GM23248 (cell line): ENCODE measurements at regions not wholly inside any gene's neighbourhood (a gene's known extent, or its start where the extent isn't known, plus 50 kb on each side); places are given as distances from the start of the nearest gene placed in this dataset.
"Not testable (repeated sequence)": the region's sequence is repeated elsewhere in the genome, so short reads cannot be mapped to it uniquely, and the experiment has no call there.

Experiments used
- DNase-seq: peaks from one replicate; pipeline ENCODE4 v3.0.0-alpha.2; 2015
- H2AFZ ChIP-seq: fragments of 200-600 bp; sonication (generic); 2 replicates; pipeline ENCODE4 v1.6.1; 2016; ENCODE audit warnings: antibody characterized with exemption
- H3F3A ChIP-seq: fragments of 200-600 bp; sonication (generic); 2 replicates; pipeline ENCODE4 v1.6.1; 2016; ENCODE audit warnings: mild to moderate bottlenecking, antibody characterized with exemption, mixed run types; ENCODE audit not compliant: insufficient read depth
- H3K27ac ChIP-seq: fragments of 200-600 bp; sonication (generic); 2 replicates; pipeline ENCODE4 v1.5.1; 2016; ENCODE audit warnings: mild to moderate bottlenecking
- H3K27me3 ChIP-seq: fragments of 200-600 bp; sonication (generic); replicated peaks from 2 replicates; pipeline ENCODE4 v1.6.1; 2016; ENCODE audit warnings: mild to moderate bottlenecking; ENCODE audit not compliant: insufficient read depth
- H3K36me3 ChIP-seq: fragments of 200-600 bp; sonication (generic); 2 replicates; pipeline ENCODE4 v1.6.1; 2016; ENCODE audit warnings: low read depth, mild to moderate bottlenecking
- H3K4me1 ChIP-seq: fragments of 200-600 bp; sonication (generic); 2 replicates; pipeline ENCODE4 v1.6.1; 2016; ENCODE audit warnings: mild to moderate bottlenecking; ENCODE audit not compliant: insufficient read depth
- H3K4me2 ChIP-seq: fragments of 200-600 bp; sonication (generic); one replicate; pipeline ENCODE4 v1.6.1; 2016; ENCODE audit warnings: mild to moderate bottlenecking; ENCODE audit not compliant: unreplicated experiment
- H3K4me3 ChIP-seq: fragments of 200-600 bp; sonication (generic); 2 replicates; pipeline ENCODE4 v1.5.1; 2016; ENCODE audit warnings: mild to moderate bottlenecking
- H3K79me2 ChIP-seq: fragments of 200-600 bp; sonication (generic); 2 replicates; pipeline ENCODE4 v1.6.1; 2016; ENCODE audit warnings: mild to moderate bottlenecking; ENCODE audit not compliant: insufficient read depth
- H3K9ac ChIP-seq: fragments of 200-600 bp; sonication (generic); 2 replicates; pipeline ENCODE4 v1.6.1; 2016; ENCODE audit warnings: mild to moderate bottlenecking
- H3K9me2 ChIP-seq: fragments of 200-600 bp; sonication (generic); 2 replicates; pipeline ENCODE4 v1.6.1; 2016; ENCODE audit warnings: mixed run types, mild to moderate bottlenecking, moderate library complexity; ENCODE audit not compliant: insufficient read depth
- H3K9me3 ChIP-seq: fragments of 200-600 bp; sonication (generic); one replicate; pipeline ENCODE4 v1.6.1; 2017; ENCODE audit warnings: low read depth
- H4K20me1 ChIP-seq: fragments of 200-600 bp; sonication (generic); 2 replicates; pipeline ENCODE4 v1.6.0; 2016; ENCODE audit not compliant: insufficient read depth
- EZH2 ChIP-seq: fragments of 200-600 bp; sonication (generic); IDR thresholded peaks from 2 replicates; pipeline ENCODE4 v1.6.1; 2018; ENCODE audit warnings: antibody characterized with exemption, mild to moderate bottlenecking; ENCODE audit not compliant: insufficient read depth, poor library complexity, severe bottlenecking
- EZH2phosphoT487 ChIP-seq: fragments of 200-600 bp; sonication (generic); IDR thresholded peaks from 2 replicates; pipeline ENCODE4 v1.6.1; 2018; ENCODE audit warnings: antibody characterized with exemption, moderate library complexity, mild to moderate bottlenecking, low read depth; ENCODE audit not compliant: insufficient read depth
- WGBS, 2 experiments: methylation state at CpG; one replicate each; pipeline ENCODE4 v1.1.6; 2015 to 2017; ENCODE audit warnings: low lambda C conversion rate in 2 of 2, low coverage in 1 of 2; ENCODE audit errors: missing lambda C conversion rate in 2 of 2; 5-methylcytosine and 5-hydroxymethylcytosine counted together
- in situ Hi-C: fragments of 300-500 bp; cut with MboI; formaldehyde crosslinking; loops from 2 replicates; pipeline ENCODE4 v1.15.0; 2020

DNA sequence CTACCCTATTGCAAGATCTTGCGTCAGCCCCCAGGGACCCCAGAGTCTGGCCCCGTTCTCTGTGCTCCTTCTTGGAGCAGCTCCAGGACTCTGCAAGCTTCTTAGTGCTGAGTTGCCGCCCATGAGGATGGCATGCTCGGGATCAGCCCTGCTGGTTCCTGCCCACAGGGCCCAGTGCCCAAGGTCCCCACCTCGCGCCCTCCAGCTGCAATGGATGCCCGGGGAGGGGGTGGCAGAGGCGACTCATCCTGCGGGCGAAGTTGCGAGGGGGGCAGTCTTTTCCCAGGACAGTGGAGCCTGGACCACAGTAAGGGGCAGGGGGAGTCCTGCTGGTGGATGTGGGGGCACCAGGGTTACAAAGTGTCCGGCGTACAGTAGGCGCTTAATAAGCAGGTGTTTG lies 261.9 kb downstream of the BCL2 start:
- Histone ChIP-seq H3K36me3 (no peaks in the 10 kb centered on the region), H3K9me3 (no peaks in the 10 kb centered on the region), H3K27ac (no peak overlapping the region), H3F3A (no peaks in the 10 kb centered on the region), H3K4me2 (no peak overlapping the region), H3K4me3 (no peak overlapping the region), H3K9ac (no peak overlapping the region), H2AFZ (no peak overlapping the region), H3K79me2 (no peaks in the 10 kb centered on the region), H3K9me2 (no peaks in the 10 kb centered on the region), H3K27me3 (peaks cover 14% of the 10 kb centered on the region; the same call in 1 of the 2 replicates), H4K20me1 (no peaks in the 10 kb centered on the region), H3K4me1 (no peaks in the 10 kb centered on the region)
- 76 to 77% methylated on average over 14 of the region's 14 CpGs for WGBS, 2 experiments
- no peak for TF ChIP-seq EZH2phosphoT487
- TF ChIP-seq EZH2, result no peak
- in situ Hi-C loops, result no loop called here
- DNase-seq, result no peak

DNA sequence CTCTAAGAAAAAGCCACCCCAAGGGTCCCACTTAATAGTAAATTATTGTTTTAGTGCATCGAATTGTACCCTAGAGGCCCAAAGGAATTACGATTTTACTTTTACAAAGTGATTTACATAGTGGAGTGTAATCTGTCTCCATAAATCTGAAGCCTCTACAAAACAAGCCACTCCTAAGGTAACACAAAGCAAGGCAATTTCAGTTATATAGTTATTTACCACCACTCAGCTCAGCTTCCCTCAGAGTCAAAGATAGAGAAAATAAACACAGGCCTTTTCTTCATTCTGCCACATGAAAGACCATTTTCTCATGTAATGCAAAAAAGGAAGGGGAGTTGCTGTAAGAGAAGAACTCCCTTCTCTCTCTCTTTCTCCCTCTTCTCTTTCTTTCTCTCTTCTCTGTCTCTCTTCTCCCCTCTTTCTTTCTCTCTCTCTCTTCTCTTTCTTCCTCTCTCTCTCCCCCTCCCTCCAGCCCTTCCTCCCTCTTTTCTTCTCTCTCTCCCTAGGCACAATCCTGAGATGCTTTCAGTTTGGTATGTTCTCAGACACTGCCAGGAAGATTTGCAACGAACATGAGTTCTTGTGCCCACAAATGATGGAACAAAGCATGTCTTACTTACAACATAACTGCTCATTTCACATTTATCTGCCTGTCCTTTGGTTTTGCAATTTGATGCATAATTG lies 264.5 kb downstream of the BCL2 start:
- WGBS, 2 experiments, result 26 to 28% methylated on average over 3 of the region's 3 CpGs
- no peak overlapping the region for H3K9ac ChIP-seq
- H3K4me1 ChIP-seq, result no peaks in the 10 kb centered on the region
- no peaks in the 10 kb centered on the region for H3K9me3 ChIP-seq
- H3F3A ChIP-seq, result no peaks in the 10 kb centered on the region
- no peak overlapping the region for H3K4me3 ChIP-seq
- H3K36me3 ChIP-seq, result no peaks in the 10 kb centered on the region
- H2AFZ ChIP-seq, result no peak overlapping the region
- no peak overlapping the region for H3K4me2 ChIP-seq
- H4K20me1 ChIP-seq, result no peaks in the 10 kb centered on the region
- no peak for TF ChIP-seq EZH2
- no peak for TF ChIP-seq EZH2phosphoT487
- no peak overlapping the region for H3K27ac ChIP-seq
- H3K79me2 ChIP-seq, result no peaks in the 10 kb centered on the region
- in situ Hi-C loops, result no loop called here
- H3K9me2 ChIP-seq, result no peaks in the 10 kb centered on the region
- peaks cover 20% of the 10 kb centered on the region for H3K27me3 ChIP-seq
- DNase-seq, result no peak

GRCh38 chr18:63051928-63052327 lies 267.6 kb downstream of the BCL2 start:
- no peak overlapping the region for H2AFZ ChIP-seq
- in situ Hi-C loops, result no loop called here
- no peaks in the 10 kb centered on the region for H3K79me2 ChIP-seq
- no peaks in the 10 kb centered on the region for H3K9me3 ChIP-seq
- TF ChIP-seq EZH2 (no peak), EZH2phosphoT487 (no peak)
- DNase-seq, result no peak
- H3K4me1 ChIP-seq, result no peaks in the 10 kb centered on the region
- H3K9ac ChIP-seq, result no peak overlapping the region
- no peak overlapping the region for H3K4me2 ChIP-seq
- 20 to 25% methylated on average over 3 of the region's 3 CpGs for WGBS, 2 experiments
- no peaks in the 10 kb centered on the region for H3F3A ChIP-seq
- no peaks in the 10 kb centered on the region for H4K20me1 ChIP-seq
- no peak overlapping the region for H3K4me3 ChIP-seq
- no peaks in the 10 kb centered on the region for H3K9me2 ChIP-seq
- no peak overlapping the region for H3K27ac ChIP-seq
- no peaks in the 10 kb centered on the region for H3K36me3 ChIP-seq
- H3K27me3 ChIP-seq, result peaks cover 38% of the 10 kb centered on the region

DNA sequence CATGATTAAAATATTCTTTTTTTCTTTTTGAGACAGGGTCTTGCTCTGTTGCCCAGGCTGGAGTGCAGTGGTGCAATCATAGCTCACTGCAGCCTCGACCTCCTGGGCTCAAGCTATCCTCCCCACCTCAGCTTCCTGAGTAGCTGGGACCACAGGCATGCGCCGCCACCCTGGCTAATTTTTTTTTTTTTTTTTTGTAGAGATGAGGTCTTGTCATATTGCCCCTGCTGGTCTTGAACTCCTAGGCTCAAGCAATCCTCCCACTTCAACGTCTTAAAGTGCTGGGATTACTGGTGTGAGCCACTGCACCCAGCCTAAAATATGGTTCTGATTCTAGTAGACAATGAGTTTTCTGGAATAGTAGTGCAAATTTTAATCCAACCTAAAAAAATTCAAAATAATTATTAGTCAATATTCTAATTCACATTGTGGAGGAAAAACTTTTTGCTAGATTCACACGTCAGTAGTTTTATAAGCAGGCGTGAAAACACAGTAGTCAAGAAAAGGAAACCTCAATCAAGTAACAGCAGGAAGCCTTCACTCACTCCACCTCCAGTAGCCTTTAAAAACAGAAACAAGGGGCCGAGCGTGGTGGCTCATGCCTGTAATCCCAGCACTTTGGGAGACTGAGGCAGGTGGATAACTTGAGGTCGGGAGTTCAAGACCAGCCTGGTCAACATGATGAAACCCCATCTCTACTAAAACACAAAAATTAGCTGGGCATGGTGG lies 268.7 kb downstream of the BCL2 start:
- H3K79me2 ChIP-seq, H3K9me2 ChIP-seq, H4K20me1 ChIP-seq, DNase-seq, H3K36me3 ChIP-seq, in situ Hi-C loops, H3K9me3 ChIP-seq, H3F3A ChIP-seq, H3K9ac ChIP-seq, H3K4me2 ChIP-seq, H3K4me1 ChIP-seq, H3K4me3 ChIP-seq, H2AFZ ChIP-seq, H3K27ac ChIP-seq: not testable (repeated sequence)
- H3K27me3 ChIP-seq, result peaks cover 40% of the 10 kb centered on the region
- WGBS, 2 experiments, result 52 to 57% methylated on average over 9 of the region's 9 CpGs

- H3K4me3 ChIP-seq, result no peak overlapping the region
- DNase-seq, result no peak
- no peaks in the 10 kb centered on the region for H3K9me3 ChIP-seq
- H3K27me3 ChIP-seq, result peaks cover 28% of the 10 kb centered on the region
- H2AFZ ChIP-seq, result no peak overlapping the region
- H3K4me1 ChIP-seq, result no peaks in the 10 kb centered on the region
- in situ Hi-C loops, result no loop called here
- TF ChIP-seq EZH2phosphoT487 (no peak), EZH2 (no peak)
- no peak overlapping the region for H3K9ac ChIP-seq
- no peaks in the 10 kb centered on the region for H3K9me2 ChIP-seq
- H4K20me1 ChIP-seq, result no peaks in the 10 kb centered on the region
- WGBS, 2 experiments, result 95% methylated on average over 3 of the region's 3 CpGs
- no peak overlapping the region for H3K27ac ChIP-seq
- H3F3A ChIP-seq, result no peaks in the 10 kb centered on the region
- no peaks in the 10 kb centered on the region for H3K36me3 ChIP-seq
- H3K4me2 ChIP-seq, result no peak overlapping the region
- no peaks in the 10 kb centered on the region for H3K79me2 ChIP-seq
Observed at GRCh38 chr18:63046375-63046774, 273.2 kb downstream of the BCL2 start.
